Liver (tissue), 8 donors: ENCODE measurements at regions not wholly inside any gene's neighbourhood (a gene's known extent, or its start where the extent isn't known, plus 50 kb on each side); places are given as distances from the start of the nearest gene placed in this dataset.

ENCODE experiments used
- DNase-seq: peaks from one replicate; pipeline ENCODE4 v3.0.0-alpha.2; 2017; ENCODE audit warnings: low spot score
- H3K27ac ChIP-seq, 2 donors: one replicate each; pipeline ENCODE4 v1.7.0; 2013; ENCODE audit warnings: inconsistent platforms in 2 of 2, low read length in 2 of 2, control low read depth in 1 of 2, low read depth in 1 of 2, mild to moderate bottlenecking in 1 of 2
- H3K27me3 ChIP-seq, 4 donors: one replicate each; pipeline versions ENCODE4 v1.6.1 to v1.7.0; 2013; ENCODE audit warnings: low read length in 3 of 4, inconsistent platforms in 1 of 4, mild to moderate bottlenecking in 1 of 4, moderate library complexity in 1 of 4; ENCODE audit not compliant: control insufficient read depth in 4 of 4, insufficient read depth in 4 of 4
- H3K36me3 ChIP-seq, 4 donors: one replicate each; pipeline versions ENCODE4 v1.6.1 to v1.7.0; 2013; ENCODE audit warnings: low read length in 3 of 4, mild to moderate bottlenecking in 3 of 4, low read depth in 1 of 4, moderate library complexity in 1 of 4; ENCODE audit not compliant: control insufficient read depth in 4 of 4, insufficient read depth in 3 of 4
- H3K4me1 ChIP-seq, 4 donors: one replicate each; pipeline versions ENCODE4 v1.6.1 to v1.7.0; 2013; ENCODE audit warnings: low read length in 3 of 4, mild to moderate bottlenecking in 3 of 4, moderate library complexity in 1 of 4; ENCODE audit not compliant: control insufficient read depth in 4 of 4, insufficient read depth in 4 of 4
- H3K4me3 ChIP-seq, 3 donors: one replicate each; pipeline versions ENCODE4 v1.6.1 to v1.7.0; 2013; ENCODE audit warnings: low read length in 3 of 3, control low read depth in 1 of 3, low read depth in 1 of 3, mild to moderate bottlenecking in 1 of 3
- H3K9ac ChIP-seq, 2 donors: one replicate each; pipeline ENCODE4 v1.7.0; 2013; ENCODE audit warnings: low read length in 2 of 2, mild to moderate bottlenecking in 2 of 2, moderate library complexity in 2 of 2, control low read depth in 1 of 2, low read depth in 1 of 2
- H3K9me3 ChIP-seq, 4 donors: one replicate each; pipeline versions ENCODE4 v1.6.1 to v1.7.0; 2013; ENCODE audit warnings: low read length in 3 of 4; ENCODE audit not compliant: control insufficient read depth in 4 of 4
- EGR1 ChIP-seq, 2 donors: IDR thresholded peaks; 2 replicates each; pipeline ENCODE4 v1.6.1; 2016 to 2018; ENCODE audit warnings: antibody characterized with exemption in 2 of 2, low read depth in 2 of 2
- FOXA1 ChIP-seq: IDR thresholded peaks from 2 replicates; pipeline ENCODE4 v1.6.1; 2016; ENCODE audit warnings: antibody characterized with exemption
- FOXA2 ChIP-seq: IDR thresholded peaks from 2 replicates; pipeline ENCODE4 v1.6.1; 2016; ENCODE audit warnings: antibody characterized with exemption
- GABPA ChIP-seq, 2 donors: IDR thresholded peaks in 1 of 2; conservative IDR thresholded peaks in 1 of 2; 2 replicates each; pipeline ENCODE4 v1.6.1; 2016; ENCODE audit warnings: antibody characterized with exemption in 2 of 2, mild to moderate bottlenecking in 1 of 2, moderate library complexity in 1 of 2
- HNF4A ChIP-seq, 2 donors: conservative IDR thresholded peaks; 2 replicates each; pipeline ENCODE4 v1.6.1; 2016; ENCODE audit warnings: antibody characterized with exemption in 2 of 2, mild to moderate bottlenecking in 2 of 2
- HNF4G ChIP-seq: IDR thresholded peaks from 2 replicates; pipeline ENCODE4 v1.6.1; 2016; ENCODE audit warnings: antibody characterized with exemption
- JUND ChIP-seq, 2 donors: IDR thresholded peaks; 2 replicates each; pipeline ENCODE4 v1.6.1; 2016; ENCODE audit warnings: antibody characterized with exemption in 2 of 2
- NR2F2 ChIP-seq: IDR thresholded peaks from 2 replicates; pipeline ENCODE4 v1.6.1; 2016; ENCODE audit warnings: antibody characterized with exemption
- RAD21 ChIP-seq, 2 donors: IDR thresholded peaks; 2 replicates each; pipeline ENCODE4 v1.6.1; 2016; ENCODE audit warnings: antibody characterized with exemption in 2 of 2, mild to moderate bottlenecking in 2 of 2
- RXRA ChIP-seq, 2 donors: IDR thresholded peaks; 2 replicates each; pipeline ENCODE4 v1.6.1; 2017 to 2018; ENCODE audit warnings: antibody characterized with exemption in 2 of 2, mild to moderate bottlenecking in 1 of 2
- SP1 ChIP-seq: IDR thresholded peaks from 2 replicates; pipeline ENCODE4 v1.6.1; 2018; ENCODE audit warnings: antibody characterized with exemption, mild to moderate bottlenecking
- TAF1 ChIP-seq: conservative IDR thresholded peaks from 2 replicates; pipeline ENCODE4 v1.6.1; 2016; ENCODE audit warnings: antibody characterized with exemption, mild to moderate bottlenecking
- YY1 ChIP-seq: IDR thresholded peaks from 2 replicates; pipeline ENCODE4 v1.6.1; 2016; ENCODE audit warnings: antibody characterized with exemption, mild to moderate bottlenecking
- WGBS: extraction: QIAGEN DNeasy Blood & Tissue Kit; methylation state at CpG from one replicate; pipeline ENCODE4 v1.1.7; 2013; 5-methylcytosine and 5-hydroxymethylcytosine counted together
- TF ChIP-seq, protein P1 (sequence below): fragments of 150-350 bp; IDR thresholded peaks from 2 replicates; pipeline ENCODE4 v1.5.1; 2017; ENCODE audit warnings: improper control_type of control experiment, low read depth, low read length; ENCODE audit not compliant: missing input control
- TF ChIP-seq, protein P2 (sequence below): IDR thresholded peaks from 2 replicates; pipeline ENCODE4 v1.6.1; 2016; ENCODE audit warnings: antibody characterized with exemption
- TF ChIP-seq, protein P3 (sequence below): IDR thresholded peaks from 2 replicates; pipeline ENCODE4 v1.6.1; 2016; ENCODE audit warnings: antibody characterized with exemption, mild to moderate bottlenecking
- TF ChIP-seq, protein P4 (sequence below): IDR thresholded peaks from 2 replicates; pipeline ENCODE4 v1.6.1; 2016; ENCODE audit warnings: antibody characterized with exemption
- TF ChIP-seq, protein P5 (sequence below): IDR thresholded peaks from 2 replicates; pipeline ENCODE4 v1.6.1; 2016; ENCODE audit warnings: antibody characterized with exemption
- donor health status: healthy.
- donor health status: healthy.
- donor health status: healthy.
- donor health status: healthy.
- donor health status: healthy.

DNA sequence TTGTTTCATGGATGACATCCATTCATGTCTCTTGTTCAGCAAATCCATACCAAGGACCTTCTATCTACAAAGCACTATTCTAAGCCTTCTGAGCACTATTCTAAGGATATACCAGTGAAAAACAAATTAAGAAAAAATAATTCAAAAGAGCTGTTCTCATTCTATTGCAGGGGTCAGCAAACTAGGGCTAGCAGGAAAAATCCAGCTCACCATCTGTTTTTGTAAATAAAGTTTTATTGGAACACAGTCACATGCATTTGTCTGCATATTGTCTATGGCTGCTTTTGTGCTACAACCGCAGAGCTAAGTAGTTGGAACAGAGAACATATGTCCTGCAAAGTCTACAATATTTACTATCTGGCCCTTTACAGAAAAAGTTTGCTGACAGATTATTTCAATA is 222.7 kb upstream of the DYNLRB2 start:
- no peaks in the 10 kb centered on the region for H3K36me3 ChIP-seq
- H3K27me3 ChIP-seq = no peaks in the 10 kb centered on the region
- H3K9ac ChIP-seq = no peak overlapping the region
- no peak for DNase-seq
- no peaks in the 10 kb centered on the region for H3K9me3 ChIP-seq
- no peak overlapping the region for H3K4me3 ChIP-seq
- no peaks in the 10 kb centered on the region for H3K4me1 ChIP-seq
- no peak overlapping the region for H3K27ac ChIP-seq
- WGBS = 90% methylated on average over 1 of the region's 1 CpG
- no peak for TF ChIP-seq FOXA1
- TF ChIP-seq JUND (IDR thresholded peaks at IDR 0.05) = no peak
- TF ChIP-seq EGR1 (IDR thresholded peaks at IDR 0.05; ENCODE audit: low read depth in 2 of 2) = no peak
- TF ChIP-seq YY1 = no peak
- TF ChIP-seq FOXA2 = no peak
- TF ChIP-seq HNF4A (conservative IDR thresholded peaks at IDR 0.05) = no peak
- TF ChIP-seq, protein P1, sequence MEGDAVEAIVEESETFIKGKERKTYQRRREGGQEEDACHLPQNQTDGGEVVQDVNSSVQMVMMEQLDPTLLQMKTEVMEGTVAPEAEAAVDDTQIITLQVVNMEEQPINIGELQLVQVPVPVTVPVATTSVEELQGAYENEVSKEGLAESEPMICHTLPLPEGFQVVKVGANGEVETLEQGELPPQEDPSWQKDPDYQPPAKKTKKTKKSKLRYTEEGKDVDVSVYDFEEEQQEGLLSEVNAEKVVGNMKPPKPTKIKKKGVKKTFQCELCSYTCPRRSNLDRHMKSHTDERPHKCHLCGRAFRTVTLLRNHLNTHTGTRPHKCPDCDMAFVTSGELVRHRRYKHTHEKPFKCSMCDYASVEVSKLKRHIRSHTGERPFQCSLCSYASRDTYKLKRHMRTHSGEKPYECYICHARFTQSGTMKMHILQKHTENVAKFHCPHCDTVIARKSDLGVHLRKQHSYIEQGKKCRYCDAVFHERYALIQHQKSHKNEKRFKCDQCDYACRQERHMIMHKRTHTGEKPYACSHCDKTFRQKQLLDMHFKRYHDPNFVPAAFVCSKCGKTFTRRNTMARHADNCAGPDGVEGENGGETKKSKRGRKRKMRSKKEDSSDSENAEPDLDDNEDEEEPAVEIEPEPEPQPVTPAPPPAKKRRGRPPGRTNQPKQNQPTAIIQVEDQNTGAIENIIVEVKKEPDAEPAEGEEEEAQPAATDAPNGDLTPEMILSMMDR = no peak
- TF ChIP-seq GABPA (IDR thresholded peaks at IDR 0.05 in 1 of 2, conservative IDR thresholded peaks at IDR 0.05 in 1 of 2) = no peak
- TF ChIP-seq, protein P2, sequence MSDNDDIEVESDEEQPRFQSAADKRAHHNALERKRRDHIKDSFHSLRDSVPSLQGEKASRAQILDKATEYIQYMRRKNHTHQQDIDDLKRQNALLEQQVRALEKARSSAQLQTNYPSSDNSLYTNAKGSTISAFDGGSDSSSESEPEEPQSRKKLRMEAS = no peak
- TF ChIP-seq TAF1 = no peak

DNA sequence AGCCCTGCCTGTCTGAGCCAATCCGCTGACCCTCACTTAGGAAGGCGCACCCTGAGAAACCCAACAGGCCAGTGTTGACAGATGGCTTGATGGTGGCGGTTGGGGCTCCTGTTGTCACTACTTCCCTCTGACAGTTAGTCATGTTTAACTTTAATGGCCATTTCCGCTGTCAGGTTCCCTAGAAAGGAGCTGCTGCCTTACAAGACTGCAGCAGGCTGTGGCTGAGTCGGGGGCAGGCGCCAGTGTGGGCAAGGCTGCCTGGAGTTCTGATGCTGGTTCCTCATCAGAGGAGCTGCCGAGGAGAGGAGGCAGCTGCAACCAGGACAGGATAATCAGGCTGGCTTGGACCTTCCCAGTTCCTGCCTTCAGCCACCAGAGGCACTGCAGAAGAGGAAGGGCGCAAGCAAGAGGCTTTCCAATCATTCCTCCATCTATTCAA is 223.2 kb upstream of the DYNLRB2 start:
- Histone ChIP-seq H3K4me3 (no peak overlapping the region), H3K27me3 (no peaks in the 10 kb centered on the region), H3K36me3 (no peaks in the 10 kb centered on the region), H3K9ac (no peak overlapping the region), H3K4me1 (no peaks in the 10 kb centered on the region), H3K27ac (no peak overlapping the region), H3K9me3 (no peaks in the 10 kb centered on the region)
- WGBS = 79% methylated on average over 8 of the region's 8 CpGs
- DNase-seq = no peak
- TF ChIP-seq YY1 = no peak
- no peak for TF ChIP-seq FOXA2
- no peak for TF ChIP-seq FOXA1
- no peak for TF ChIP-seq JUND (IDR thresholded peaks at IDR 0.05)
- TF ChIP-seq, protein P2 = no peak
- TF ChIP-seq, protein P3, sequence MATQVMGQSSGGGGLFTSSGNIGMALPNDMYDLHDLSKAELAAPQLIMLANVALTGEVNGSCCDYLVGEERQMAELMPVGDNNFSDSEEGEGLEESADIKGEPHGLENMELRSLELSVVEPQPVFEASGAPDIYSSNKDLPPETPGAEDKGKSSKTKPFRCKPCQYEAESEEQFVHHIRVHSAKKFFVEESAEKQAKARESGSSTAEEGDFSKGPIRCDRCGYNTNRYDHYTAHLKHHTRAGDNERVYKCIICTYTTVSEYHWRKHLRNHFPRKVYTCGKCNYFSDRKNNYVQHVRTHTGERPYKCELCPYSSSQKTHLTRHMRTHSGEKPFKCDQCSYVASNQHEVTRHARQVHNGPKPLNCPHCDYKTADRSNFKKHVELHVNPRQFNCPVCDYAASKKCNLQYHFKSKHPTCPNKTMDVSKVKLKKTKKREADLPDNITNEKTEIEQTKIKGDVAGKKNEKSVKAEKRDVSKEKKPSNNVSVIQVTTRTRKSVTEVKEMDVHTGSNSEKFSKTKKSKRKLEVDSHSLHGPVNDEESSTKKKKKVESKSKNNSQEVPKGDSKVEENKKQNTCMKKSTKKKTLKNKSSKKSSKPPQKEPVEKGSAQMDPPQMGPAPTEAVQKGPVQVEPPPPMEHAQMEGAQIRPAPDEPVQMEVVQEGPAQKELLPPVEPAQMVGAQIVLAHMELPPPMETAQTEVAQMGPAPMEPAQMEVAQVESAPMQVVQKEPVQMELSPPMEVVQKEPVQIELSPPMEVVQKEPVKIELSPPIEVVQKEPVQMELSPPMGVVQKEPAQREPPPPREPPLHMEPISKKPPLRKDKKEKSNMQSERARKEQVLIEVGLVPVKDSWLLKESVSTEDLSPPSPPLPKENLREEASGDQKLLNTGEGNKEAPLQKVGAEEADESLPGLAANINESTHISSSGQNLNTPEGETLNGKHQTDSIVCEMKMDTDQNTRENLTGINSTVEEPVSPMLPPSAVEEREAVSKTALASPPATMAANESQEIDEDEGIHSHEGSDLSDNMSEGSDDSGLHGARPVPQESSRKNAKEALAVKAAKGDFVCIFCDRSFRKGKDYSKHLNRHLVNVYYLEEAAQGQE = no peak
- TF ChIP-seq, protein P1 = no peak
- no peak for TF ChIP-seq HNF4A (conservative IDR thresholded peaks at IDR 0.05)
- no peak for TF ChIP-seq RAD21 (IDR thresholded peaks at IDR 0.05)
- TF ChIP-seq RXRA (IDR thresholded peaks at IDR 0.05) = no peak
- no peak for TF ChIP-seq GABPA (IDR thresholded peaks at IDR 0.05 in 1 of 2, conservative IDR thresholded peaks at IDR 0.05 in 1 of 2)
- TF ChIP-seq, protein P4, sequence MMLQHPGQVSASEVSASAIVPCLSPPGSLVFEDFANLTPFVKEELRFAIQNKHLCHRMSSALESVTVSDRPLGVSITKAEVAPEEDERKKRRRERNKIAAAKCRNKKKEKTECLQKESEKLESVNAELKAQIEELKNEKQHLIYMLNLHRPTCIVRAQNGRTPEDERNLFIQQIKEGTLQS = no peak
- TF ChIP-seq EGR1 (IDR thresholded peaks at IDR 0.05; ENCODE audit: low read depth in 2 of 2) = no peak
- TF ChIP-seq NR2F2 = no peak
- no peak for TF ChIP-seq HNF4G
- TF ChIP-seq, protein P5, sequence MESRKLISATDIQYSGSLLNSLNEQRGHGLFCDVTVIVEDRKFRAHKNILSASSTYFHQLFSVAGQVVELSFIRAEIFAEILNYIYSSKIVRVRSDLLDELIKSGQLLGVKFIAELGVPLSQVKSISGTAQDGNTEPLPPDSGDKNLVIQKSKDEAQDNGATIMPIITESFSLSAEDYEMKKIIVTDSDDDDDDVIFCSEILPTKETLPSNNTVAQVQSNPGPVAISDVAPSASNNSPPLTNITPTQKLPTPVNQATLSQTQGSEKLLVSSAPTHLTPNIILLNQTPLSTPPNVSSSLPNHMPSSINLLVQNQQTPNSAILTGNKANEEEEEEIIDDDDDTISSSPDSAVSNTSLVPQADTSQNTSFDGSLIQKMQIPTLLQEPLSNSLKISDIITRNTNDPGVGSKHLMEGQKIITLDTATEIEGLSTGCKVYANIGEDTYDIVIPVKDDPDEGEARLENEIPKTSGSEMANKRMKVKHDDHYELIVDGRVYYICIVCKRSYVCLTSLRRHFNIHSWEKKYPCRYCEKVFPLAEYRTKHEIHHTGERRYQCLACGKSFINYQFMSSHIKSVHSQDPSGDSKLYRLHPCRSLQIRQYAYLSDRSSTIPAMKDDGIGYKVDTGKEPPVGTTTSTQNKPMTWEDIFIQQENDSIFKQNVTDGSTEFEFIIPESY = no peak
- no peak for TF ChIP-seq TAF1
- no peak for TF ChIP-seq SP1
